ENCODE measurements at regions not wholly inside any gene's neighbourhood (a gene's known extent, or its start where the extent isn't known, plus 50 kb on each side); places are given as distances from the start of the nearest gene placed in this dataset.

GRCh38 chr5:122611406-122611805 is 163.5 kb upstream of the SNX2 start:
- no peak for FAIRE-seq
- H3K27me3 ChIP-seq (ENCODE audit: control insufficient read depth in 1 of 2, insufficient read depth in 2 of 2, low read length in 2 of 2): no peaks in the 10 kb centered on the region
- intact Hi-C loops (cut with micrococcal nuclease; ENCODE audit: unreplicated experiment): no loop called here
- H4K20me1 ChIP-seq (ENCODE audit: insufficient read depth, low read length): no peaks in the 10 kb centered on the region
- ChIA-PET POLR2A (no interaction called here), CTCF (ENCODE audit: low intra/inter-chr PET ratio, low total read pairs) (no interaction called here)
- no peaks in the 10 kb centered on the region for H3K79me2 ChIP-seq (ENCODE audit: insufficient read depth, low read length)
- H3K9ac ChIP-seq (ENCODE audit: insufficient read depth, low read depth, low read length): no peak overlapping the region
- no peaks in the 10 kb centered on the region for H3K9me3 ChIP-seq (ENCODE audit: low read length)
- no peaks in the 10 kb centered on the region for H3K4me1 ChIP-seq (ENCODE audit: insufficient read depth, low read length)
- no peak overlapping the region for H3K4me3 ChIP-seq (replicated peaks in 1 of 3; ENCODE audit: insufficient read depth in 1 of 3, low read depth in 2 of 3, low read length in 3 of 3)
- WGBS (ENCODE audit: low lambda C conversion rate): 2% methylated on average over 2 of the region's 2 CpGs
- no peak overlapping the region for H3K4me2 ChIP-seq (ENCODE audit: low read depth, low read length)
- in situ Hi-C loops (cut with HindIII; ENCODE audit: extremely low pct_ligation_motif_present, low pct_unique_long_range_greater_than_20kb): no loop called here
- H3K36me3 ChIP-seq (replicated peaks in 1 of 2; ENCODE audit: control insufficient read depth in 1 of 2, insufficient read depth in 2 of 2, low read length in 2 of 2): no peaks in the 10 kb centered on the region
- BruUV-seq (replicated peaks): no TSS peak
- H3K27ac ChIP-seq (ENCODE audit: extremely low read length, insufficient read depth, low read length): no peak overlapping the region
- no peak for DNase-seq (ENCODE audit: low spot score)
- ATAC-seq: no peak
- H2AFZ ChIP-seq (ENCODE audit: low read length): no peak overlapping the region
- TF ChIP-seq ZFP91 (CRISPR knock-in tag; IDR thresholded peaks at IDR 0.05; ENCODE audit: borderline replicate concordance): no peak
- TF ChIP-seq ZNF510 (CRISPR knock-in tag; IDR thresholded peaks at IDR 0.05; ENCODE audit: low read depth): no peak
- no peak for TF ChIP-seq MEF2D (CRISPR knock-in tag; IDR thresholded peaks at IDR 0.05)
- no peak for TF ChIP-seq ZNF101 (CRISPR knock-in tag; IDR thresholded peaks at IDR 0.05; ENCODE audit: borderline replicate concordance, low read depth)
- no peak for TF ChIP-seq ZMYM4 (CRISPR knock-in tag; IDR thresholded peaks at IDR 0.05)
- no peak for TF ChIP-seq AFF4 (CRISPR knock-in tag; IDR thresholded peaks at IDR 0.05)
- no peak for TF ChIP-seq JDP2 (CRISPR knock-in tag; IDR thresholded peaks at IDR 0.05; ENCODE audit: borderline replicate concordance)
- TF ChIP-seq MED1 (CRISPR knock-in tag; IDR thresholded peaks at IDR 0.05): no peak
- TF ChIP-seq USF2 (IDR thresholded peaks at IDR 0.05; ENCODE audit: low read depth, low read length): no peak
- TF ChIP-seq USF2 (CRISPR knock-in tag; IDR thresholded peaks at IDR 0.05; ENCODE audit: borderline replicate concordance): no peak
- TF ChIP-seq TCF7 (IDR thresholded peaks at IDR 0.05; ENCODE audit: low read depth): no peak
- TF ChIP-seq ZNF652 (CRISPR knock-in tag; IDR thresholded peaks at IDR 0.05; ENCODE audit: borderline replicate concordance, low read depth): no peak
- TF ChIP-seq JUN (CRISPR knock-in tag; IDR thresholded peaks at IDR 0.05): no peak
- TF ChIP-seq ZNF180 (CRISPR knock-in tag; IDR thresholded peaks at IDR 0.05; ENCODE audit: borderline replicate concordance, low read depth): no peak
- TF ChIP-seq ZNF761 (CRISPR knock-in tag; conservative IDR thresholded peaks at IDR 0.05): no peak
- TF ChIP-seq ZHX1 (CRISPR knock-in tag; IDR thresholded peaks at IDR 0.05; ENCODE audit: low read depth): no peak
